ENCODE measurements at regions not wholly inside any gene's neighbourhood (a gene's known extent, or its start where the extent isn't known, plus 50 kb on each side); places are given as distances from the start of the nearest gene placed in this dataset.

DNA sequence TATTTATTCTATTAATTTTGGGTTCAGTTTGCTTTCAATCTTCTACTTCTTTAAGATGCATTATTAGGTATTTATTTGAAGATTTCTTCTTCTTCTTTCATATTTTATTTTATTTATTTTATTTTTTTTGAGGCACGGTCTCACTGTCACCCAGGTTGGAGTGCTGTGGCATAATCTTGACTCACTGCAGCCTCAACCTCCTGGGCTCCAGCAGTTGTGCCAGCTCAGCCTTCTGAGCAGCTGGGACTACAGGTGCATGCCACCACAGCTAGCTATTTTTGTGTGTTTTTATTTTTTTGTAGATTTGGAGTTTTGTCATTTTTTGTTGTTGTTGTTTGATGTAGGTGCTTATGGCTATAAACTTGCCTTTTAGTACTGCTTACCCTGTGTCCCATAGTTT, 543.2 kb upstream of the SGO1 start (continued):
- TF ChIP-seq, protein P1, sequence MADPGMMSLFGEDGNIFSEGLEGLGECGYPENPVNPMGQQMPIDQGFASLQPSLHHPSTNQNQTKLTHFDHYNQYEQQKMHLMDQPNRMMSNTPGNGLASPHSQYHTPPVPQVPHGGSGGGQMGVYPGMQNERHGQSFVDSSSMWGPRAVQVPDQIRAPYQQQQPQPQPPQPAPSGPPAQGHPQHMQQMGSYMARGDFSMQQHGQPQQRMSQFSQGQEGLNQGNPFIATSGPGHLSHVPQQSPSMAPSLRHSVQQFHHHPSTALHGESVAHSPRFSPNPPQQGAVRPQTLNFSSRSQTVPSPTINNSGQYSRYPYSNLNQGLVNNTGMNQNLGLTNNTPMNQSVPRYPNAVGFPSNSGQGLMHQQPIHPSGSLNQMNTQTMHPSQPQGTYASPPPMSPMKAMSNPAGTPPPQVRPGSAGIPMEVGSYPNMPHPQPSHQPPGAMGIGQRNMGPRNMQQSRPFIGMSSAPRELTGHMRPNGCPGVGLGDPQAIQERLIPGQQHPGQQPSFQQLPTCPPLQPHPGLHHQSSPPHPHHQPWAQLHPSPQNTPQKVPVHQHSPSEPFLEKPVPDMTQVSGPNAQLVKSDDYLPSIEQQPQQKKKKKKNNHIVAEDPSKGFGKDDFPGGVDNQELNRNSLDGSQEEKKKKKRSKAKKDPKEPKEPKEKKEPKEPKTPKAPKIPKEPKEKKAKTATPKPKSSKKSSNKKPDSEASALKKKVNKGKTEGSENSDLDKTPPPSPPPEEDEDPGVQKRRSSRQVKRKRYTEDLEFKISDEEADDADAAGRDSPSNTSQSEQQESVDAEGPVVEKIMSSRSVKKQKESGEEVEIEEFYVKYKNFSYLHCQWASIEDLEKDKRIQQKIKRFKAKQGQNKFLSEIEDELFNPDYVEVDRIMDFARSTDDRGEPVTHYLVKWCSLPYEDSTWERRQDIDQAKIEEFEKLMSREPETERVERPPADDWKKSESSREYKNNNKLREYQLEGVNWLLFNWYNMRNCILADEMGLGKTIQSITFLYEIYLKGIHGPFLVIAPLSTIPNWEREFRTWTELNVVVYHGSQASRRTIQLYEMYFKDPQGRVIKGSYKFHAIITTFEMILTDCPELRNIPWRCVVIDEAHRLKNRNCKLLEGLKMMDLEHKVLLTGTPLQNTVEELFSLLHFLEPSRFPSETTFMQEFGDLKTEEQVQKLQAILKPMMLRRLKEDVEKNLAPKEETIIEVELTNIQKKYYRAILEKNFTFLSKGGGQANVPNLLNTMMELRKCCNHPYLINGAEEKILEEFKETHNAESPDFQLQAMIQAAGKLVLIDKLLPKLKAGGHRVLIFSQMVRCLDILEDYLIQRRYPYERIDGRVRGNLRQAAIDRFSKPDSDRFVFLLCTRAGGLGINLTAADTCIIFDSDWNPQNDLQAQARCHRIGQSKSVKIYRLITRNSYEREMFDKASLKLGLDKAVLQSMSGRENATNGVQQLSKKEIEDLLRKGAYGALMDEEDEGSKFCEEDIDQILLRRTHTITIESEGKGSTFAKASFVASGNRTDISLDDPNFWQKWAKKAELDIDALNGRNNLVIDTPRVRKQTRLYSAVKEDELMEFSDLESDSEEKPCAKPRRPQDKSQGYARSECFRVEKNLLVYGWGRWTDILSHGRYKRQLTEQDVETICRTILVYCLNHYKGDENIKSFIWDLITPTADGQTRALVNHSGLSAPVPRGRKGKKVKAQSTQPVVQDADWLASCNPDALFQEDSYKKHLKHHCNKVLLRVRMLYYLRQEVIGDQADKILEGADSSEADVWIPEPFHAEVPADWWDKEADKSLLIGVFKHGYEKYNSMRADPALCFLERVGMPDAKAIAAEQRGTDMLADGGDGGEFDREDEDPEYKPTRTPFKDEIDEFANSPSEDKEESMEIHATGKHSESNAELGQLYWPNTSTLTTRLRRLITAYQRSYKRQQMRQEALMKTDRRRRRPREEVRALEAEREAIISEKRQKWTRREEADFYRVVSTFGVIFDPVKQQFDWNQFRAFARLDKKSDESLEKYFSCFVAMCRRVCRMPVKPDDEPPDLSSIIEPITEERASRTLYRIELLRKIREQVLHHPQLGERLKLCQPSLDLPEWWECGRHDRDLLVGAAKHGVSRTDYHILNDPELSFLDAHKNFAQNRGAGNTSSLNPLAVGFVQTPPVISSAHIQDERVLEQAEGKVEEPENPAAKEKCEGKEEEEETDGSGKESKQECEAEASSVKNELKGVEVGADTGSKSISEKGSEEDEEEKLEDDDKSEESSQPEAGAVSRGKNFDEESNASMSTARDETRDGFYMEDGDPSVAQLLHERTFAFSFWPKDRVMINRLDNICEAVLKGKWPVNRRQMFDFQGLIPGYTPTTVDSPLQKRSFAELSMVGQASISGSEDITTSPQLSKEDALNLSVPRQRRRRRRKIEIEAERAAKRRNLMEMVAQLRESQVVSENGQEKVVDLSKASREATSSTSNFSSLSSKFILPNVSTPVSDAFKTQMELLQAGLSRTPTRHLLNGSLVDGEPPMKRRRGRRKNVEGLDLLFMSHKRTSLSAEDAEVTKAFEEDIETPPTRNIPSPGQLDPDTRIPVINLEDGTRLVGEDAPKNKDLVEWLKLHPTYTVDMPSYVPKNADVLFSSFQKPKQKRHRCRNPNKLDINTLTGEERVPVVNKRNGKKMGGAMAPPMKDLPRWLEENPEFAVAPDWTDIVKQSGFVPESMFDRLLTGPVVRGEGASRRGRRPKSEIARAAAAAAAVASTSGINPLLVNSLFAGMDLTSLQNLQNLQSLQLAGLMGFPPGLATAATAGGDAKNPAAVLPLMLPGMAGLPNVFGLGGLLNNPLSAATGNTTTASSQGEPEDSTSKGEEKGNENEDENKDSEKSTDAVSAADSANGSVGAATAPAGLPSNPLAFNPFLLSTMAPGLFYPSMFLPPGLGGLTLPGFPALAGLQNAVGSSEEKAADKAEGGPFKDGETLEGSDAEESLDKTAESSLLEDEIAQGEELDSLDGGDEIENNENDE (IDR thresholded peaks at IDR 0.05; ENCODE audit: insufficient replicate concordance, low read length), result no peak
- TF ChIP-seq CREB1 (IDR thresholded peaks at IDR 0.05) (no peak), FOSL1 (IDR thresholded peaks at IDR 0.05; ENCODE audit: insufficient read depth, low read depth, low read length) (no peak), HDAC2 (IDR thresholded peaks at IDR 0.05; ENCODE audit: borderline replicate concordance in 1 of 2, low read depth in 2 of 2, low read length in 2 of 2) (no peak), SP2 (IDR thresholded peaks at IDR 0.05; ENCODE audit: low read length) (no peak), CHD2 (IDR thresholded peaks at IDR 0.05; ENCODE audit: low read length) (no peak), ASH2L (IDR thresholded peaks at IDR 0.05; ENCODE audit: low read length) (no peak), CBX8 (IDR thresholded peaks at IDR 0.05; ENCODE audit: borderline replicate concordance, low read depth, low read length) (no peak), CBX5 (IDR thresholded peaks at IDR 0.05; ENCODE audit: low read depth, low read length) (no peak), SP1 (IDR thresholded peaks at IDR 0.05; ENCODE audit: low read depth, low read length) (no peak), KDM1A (IDR thresholded peaks at IDR 0.05; ENCODE audit: borderline replicate concordance, low read length) (no peak)
- TF ChIP-seq, protein P2, sequence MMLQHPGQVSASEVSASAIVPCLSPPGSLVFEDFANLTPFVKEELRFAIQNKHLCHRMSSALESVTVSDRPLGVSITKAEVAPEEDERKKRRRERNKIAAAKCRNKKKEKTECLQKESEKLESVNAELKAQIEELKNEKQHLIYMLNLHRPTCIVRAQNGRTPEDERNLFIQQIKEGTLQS (IDR thresholded peaks at IDR 0.05; ENCODE audit: insufficient read depth, low read depth, low read length), result no peak
